GM21526 (cell line): ENCODE measurements at regions not wholly inside any gene's neighbourhood (a gene's known extent, or its start where the extent isn't known, plus 50 kb on each side); places are given as distances from the start of the nearest gene placed in this dataset.

ENCODE experiments used
- ATAC-seq: cut with Tn5 transposase; IDR thresholded peaks from one replicate; pipeline ENCODE4 v1.9.1; 2021; ENCODE audit warnings: moderate library complexity; ENCODE audit not compliant: unreplicated experiment, low FRiP score

- no peak for ATAC-seq
These were observed 166.5 kb downstream of the SUCLG1 start for GRCh38 chr2:84292545-84292944.

- ATAC-seq: no peak
These were observed 168.5 kb downstream of the SUCLG1 start for GRCh38 chr2:84290537-84290936.

DNA sequence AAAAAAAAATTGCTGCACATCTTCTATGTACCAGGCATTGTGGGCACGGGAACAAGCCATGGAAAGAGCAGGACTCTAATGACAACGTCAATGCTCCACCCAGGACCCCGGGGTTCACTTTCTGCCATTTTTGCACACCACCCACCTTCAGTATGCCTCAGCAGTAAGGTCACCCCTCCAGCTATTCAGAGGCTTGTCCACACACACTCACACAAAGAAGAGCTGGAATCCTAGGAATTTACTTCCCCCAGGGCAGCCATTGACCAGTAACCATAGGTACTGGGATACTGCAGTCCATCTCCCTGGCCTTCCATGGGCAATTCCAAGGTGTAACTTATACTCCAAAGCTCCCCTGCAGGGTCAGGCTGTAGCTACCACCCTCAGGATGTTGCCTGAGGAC lies 170.8 kb downstream of the SUCLG1 start:
- ATAC-seq: no peak

- ATAC-seq: no peak
These were observed 172.2 kb downstream of the SUCLG1 start for GRCh38 chr2:84286878-84287277.

DNA sequence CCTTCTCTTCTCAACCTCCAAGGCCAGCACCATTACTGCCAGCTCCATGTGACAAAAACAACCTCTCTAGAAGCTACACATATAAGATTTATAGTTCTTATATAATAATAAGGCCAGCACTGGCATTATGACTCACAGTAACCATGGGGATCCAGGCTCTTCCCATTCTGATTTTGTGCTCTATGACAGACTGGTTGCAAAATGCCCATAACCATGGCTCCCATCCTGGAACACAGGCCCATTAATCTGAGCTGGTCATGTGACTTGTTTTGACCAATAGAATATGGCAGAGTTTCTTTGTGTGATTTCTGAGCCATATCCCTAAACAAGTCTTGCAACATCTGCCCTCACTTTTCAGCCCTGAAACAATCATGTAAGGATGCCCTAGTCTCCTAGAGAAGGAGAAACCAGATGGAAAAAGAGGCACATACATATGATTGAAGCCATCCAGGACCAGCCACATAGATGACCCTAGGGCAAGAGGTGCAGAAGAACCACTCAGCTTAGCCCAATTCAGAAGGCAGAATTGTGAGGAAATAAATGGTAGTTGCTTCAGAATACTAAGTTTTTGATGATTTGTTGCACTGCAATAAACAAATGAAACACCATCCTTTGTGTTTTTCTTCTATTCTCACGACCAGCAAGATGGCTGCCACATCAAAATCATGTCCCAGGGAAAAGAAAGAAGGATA lies 173.9 kb downstream of the SUCLG1 start:
- no peak for ATAC-seq

DNA sequence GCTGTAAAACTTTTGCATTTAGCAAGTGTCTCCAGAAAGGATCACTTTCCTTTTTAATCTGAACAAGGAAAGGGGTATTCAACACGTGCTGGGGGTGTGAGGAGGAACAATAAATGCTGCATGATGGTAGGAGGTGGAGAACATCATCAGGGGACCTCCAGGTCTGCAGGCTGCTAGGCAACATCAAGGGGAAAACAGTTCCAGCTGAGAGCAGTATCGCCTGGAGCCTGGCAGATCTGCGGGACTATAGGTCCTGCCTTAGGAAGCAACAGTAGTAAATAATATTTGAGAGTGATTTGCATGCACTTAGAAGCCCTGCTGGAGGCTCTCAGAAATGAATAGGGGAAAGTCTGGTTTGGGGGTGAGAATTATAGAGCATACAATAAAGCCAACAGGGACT lies 175.6 kb downstream of the SUCLG1 start:
- no peak for ATAC-seq

DNA sequence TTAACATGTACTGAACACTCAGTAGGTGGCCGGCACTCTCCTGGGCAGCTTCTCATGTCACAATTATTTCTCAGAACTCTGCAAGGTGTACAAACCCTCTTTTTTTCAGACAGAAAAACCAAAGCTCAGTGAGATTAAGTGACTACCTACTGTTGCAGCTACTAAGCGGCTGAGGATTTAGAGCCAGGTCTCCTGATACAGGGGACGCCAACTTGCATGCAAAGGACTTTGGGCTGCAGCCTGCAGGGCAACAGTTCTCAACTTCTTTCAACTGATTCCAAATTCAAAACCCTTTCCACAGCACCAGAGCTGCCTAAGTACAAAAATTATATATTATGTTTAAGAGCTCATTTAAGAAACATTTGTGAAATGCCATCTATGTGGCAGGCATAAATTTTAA lies 177.6 kb downstream of the SUCLG1 start:
- no peak for ATAC-seq

- ATAC-seq: no peak
These were observed 178.2 kb downstream of the SUCLG1 start for GRCh38 chr2:84280873-84281272.

DNA sequence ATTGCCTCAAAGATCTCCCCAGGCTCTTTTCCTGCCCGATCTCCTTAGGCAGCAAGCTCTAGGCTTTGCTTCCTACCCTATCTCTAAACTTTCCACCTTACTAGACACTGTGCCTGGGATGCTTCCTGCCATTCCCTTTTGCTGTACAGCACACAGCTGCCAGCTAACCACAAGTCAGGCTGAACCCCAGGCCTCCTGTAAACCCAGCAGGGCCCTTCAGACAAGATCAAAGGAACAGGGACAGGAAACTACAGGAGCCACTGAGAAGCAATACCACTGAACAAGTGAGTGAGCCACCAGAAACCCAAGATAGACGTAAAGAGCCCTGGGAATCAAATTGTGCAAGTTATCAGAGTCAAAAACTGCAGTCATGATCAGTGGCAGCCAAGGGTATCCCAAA lies 180.7 kb downstream of the SUCLG1 start:
- no peak for ATAC-seq

GRCh38 chr2:84276590-84277255 lies 182.4 kb downstream of the SUCLG1 start:
- no peak for ATAC-seq

- ATAC-seq: no peak
These were observed 185.7 kb downstream of the SUCLG1 start for GRCh38 chr2:84273406-84273805.

- ATAC-seq: no peak
These were observed 187.1 kb downstream of the SUCLG1 start for GRCh38 chr2:84271977-84272376.

- ATAC-seq: no peak
These were observed 201.2 kb downstream of the SUCLG1 start for GRCh38 chr2:84257831-84258230.

- no peak for ATAC-seq
These were observed 207.3 kb downstream of the SUCLG1 start for GRCh38 chr2:84251651-84252302.

- ATAC-seq: no peak
These were observed 209.9 kb downstream of the SUCLG1 start for GRCh38 chr2:84249140-84249539.

DNA sequence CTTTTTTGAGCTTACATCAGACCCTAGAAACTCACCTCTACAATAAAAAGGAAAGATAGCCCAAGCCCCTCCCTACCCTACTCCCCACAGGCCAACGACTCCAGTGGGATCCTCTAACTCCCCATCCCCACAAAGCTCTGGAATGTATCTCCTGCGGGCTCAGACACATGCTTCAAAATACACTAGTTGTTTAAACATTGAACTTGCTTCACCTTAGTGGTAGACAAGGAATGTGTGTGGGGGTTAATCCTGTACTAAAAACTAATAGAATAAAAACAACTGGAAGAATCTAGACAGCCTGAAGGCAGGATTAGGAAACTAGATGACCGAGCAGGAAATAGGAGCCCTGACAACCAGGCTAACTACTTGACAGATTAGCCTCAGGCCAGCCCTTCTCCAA lies 211.5 kb downstream of the SUCLG1 start:
- ATAC-seq: no peak

DNA sequence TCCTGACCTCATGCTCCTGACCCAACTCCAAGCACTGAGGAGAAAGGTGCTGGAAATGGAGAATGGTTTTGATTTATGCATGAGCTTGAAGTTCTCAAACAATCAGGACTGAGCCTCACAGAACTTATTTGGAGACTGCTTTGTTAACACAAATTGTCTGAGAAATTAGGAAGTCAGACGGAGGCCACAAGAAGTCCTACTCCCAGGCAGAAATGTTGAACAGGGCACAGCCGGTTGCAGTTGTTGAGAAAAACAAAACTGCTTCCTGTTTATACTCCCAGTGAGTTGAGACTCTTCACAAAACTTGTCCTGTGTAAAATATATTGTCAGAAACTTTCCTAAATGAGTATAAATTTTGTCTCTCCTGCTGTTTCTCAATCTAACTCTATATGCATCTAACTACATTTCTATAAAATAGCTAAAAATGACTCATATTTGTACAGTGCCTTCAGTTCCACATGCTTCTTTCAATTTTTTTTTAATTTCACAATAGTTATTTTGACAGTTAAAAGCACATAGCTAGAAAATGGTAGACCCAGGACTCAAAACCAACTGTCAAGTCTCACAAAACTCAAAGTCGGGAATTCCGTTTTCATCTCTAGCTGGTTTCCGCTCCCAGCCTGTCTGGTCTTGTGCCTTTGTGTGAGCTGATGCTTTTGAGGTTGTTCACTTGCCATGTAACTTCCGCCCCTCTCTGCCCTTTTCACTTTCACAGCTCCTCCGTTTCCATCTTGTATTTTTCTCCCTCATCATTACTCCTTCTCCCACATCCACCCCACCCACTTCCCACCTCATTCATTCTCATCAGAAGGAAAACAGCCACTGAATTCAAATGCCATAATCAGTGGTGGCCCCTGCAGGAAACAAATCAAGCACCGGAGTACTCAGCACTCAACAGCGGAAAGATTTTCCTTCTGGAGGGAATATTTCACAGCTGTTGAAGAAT lies 215.0 kb downstream of the SUCLG1 start:
- ATAC-seq: no peak

- no peak for ATAC-seq
These were observed 220.2 kb downstream of the SUCLG1 start for GRCh38 chr2:84238907-84239306.

DNA sequence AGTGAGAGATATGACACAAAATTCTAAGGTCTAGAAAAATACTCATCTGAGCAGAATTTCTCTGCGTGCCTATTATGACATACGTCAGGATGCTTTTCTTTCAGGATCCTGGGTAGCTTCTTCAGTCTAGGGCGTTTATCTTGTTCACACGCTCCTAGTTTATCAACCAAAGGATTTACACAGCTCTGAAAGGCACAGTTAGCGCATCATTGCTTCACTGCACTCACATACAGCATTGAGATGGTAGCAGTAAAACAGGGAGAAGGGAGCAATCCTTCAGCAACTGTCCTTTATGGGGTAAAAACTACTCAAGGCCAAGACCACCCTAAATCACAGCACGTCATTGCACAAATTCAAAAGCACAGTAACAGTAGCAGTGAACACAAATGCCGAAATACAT lies 222.8 kb downstream of the SUCLG1 start:
- ATAC-seq: no peak

GRCh38 chr2:84234103-84234502 lies 225.0 kb downstream of the SUCLG1 start:
- no peak for ATAC-seq

GRCh38 chr2:84231478-84231877 lies 227.6 kb downstream of the SUCLG1 start:
- ATAC-seq: no peak
